Omental fat pad (tissue), 3 donors: ENCODE measurements at regions not wholly inside any gene's neighbourhood (a gene's known extent, or its start where the extent isn't known, plus 50 kb on each side); places are given as distances from the start of the nearest gene placed in this dataset.
A peak's percentile ranks its signal among the peaks of the same experiment; 100 is the strongest.

Experiments
- ATAC-seq: fragments of 150-250 bp; one replicate; pipeline ENCODE4 v1.9.1; 2016; ENCODE audit warnings: mild to moderate bottlenecking, moderate library complexity; ENCODE audit not compliant: low FRiP score
- DNase-seq: peaks from one replicate; pipeline ENCODE4 v3.0.0-alpha.2; 2019; ENCODE audit warnings: low spot score
- CTCF ChIP-seq, 3 donors: fragments of 450-650 bp; IDR thresholded peaks; one replicate each; pipeline ENCODE4 v1.5.1; 2016 to 2017; ENCODE audit warnings: antibody characterized with exemption in 3 of 3, mild to moderate bottlenecking in 3 of 3, moderate library complexity in 2 of 3

GRCh38 chr9:613771-614347, 227.6 kb upstream of the DMRT1 start:
- peak in 1 of 3 donors; percentile 59 for TF ChIP-seq CTCF (IDR thresholded peaks at IDR 0.05)

GRCh38 chr9:614431-614830, 227.1 kb upstream of the DMRT1 start:
- TF ChIP-seq CTCF (IDR thresholded peaks at IDR 0.05): no peak
- DNase-seq (no peak), ATAC-seq (no peak)

More at GRCh38 chr9:613771-614347, 227.6 kb upstream of the DMRT1 start:
- ATAC-seq (peak; percentile 82), DNase-seq (no peak)

- ATAC-seq: no peak
- TF ChIP-seq CTCF (IDR thresholded peaks at IDR 0.05): no peak
- DNase-seq: no peak
Observed at GRCh38 chr9:615756-616155, 225.7 kb upstream of the DMRT1 start.

GRCh38 chr9:616694-617093, 224.8 kb upstream of the DMRT1 start:
- ATAC-seq (no peak), DNase-seq (no peak)
- TF ChIP-seq CTCF (IDR thresholded peaks at IDR 0.05): no peak

- TF ChIP-seq CTCF (IDR thresholded peaks at IDR 0.05): no peak
- DNase-seq: no peak
- no peak for ATAC-seq
Observed at GRCh38 chr9:617445-618085, 223.9 kb upstream of the DMRT1 start.

- TF ChIP-seq CTCF (IDR thresholded peaks at IDR 0.05): no peak
- DNase-seq: no peak
- ATAC-seq: peak; percentile 84
Observed at GRCh38 chr9:618478-618877, 223.0 kb upstream of the DMRT1 start.

GRCh38 chr9:621201-621855, 220.2 kb upstream of the DMRT1 start:
- TF ChIP-seq CTCF (IDR thresholded peaks at IDR 0.05): no peak
- ATAC-seq (no peak), DNase-seq (no peak)
